DMS79 treated with DMSO at 0.1 percent for 48 hours (cell line): ENCODE measurements at regions not wholly inside any gene's neighbourhood (a gene's known extent, or its start where the extent isn't known, plus 50 kb on each side); places are given as distances from the start of the nearest gene placed in this dataset.
"Not testable (repeated sequence)": the region's sequence is repeated elsewhere in the genome, so short reads cannot be mapped to it uniquely, and the experiment has no call there.

Experiments
- DNase-seq: peaks from one replicate; lab custom pipeline; 2025; lab: John Stamatoyannopoulos, UW

- DNase-seq = no peak
Observed at GRCh38 chr15:81939604-81940440, 106.0 kb downstream of the MEX3B start.

GRCh38 chr15:81937189-81937588 is 108.6 kb downstream of the MEX3B start:
- no peak for DNase-seq

GRCh38 chr15:81930582-81931369 is 115.0 kb downstream of the MEX3B start:
- DNase-seq = no peak

- DNase-seq = no peak
Observed at GRCh38 chr15:81929557-81929956, 116.3 kb downstream of the MEX3B start.

- DNase-seq = no peak
Observed at GRCh38 chr15:81926981-81927380, 118.8 kb downstream of the MEX3B start.

- DNase-seq = peak; percentile 71
Observed at GRCh38 chr15:81924729-81925128, 121.1 kb downstream of the MEX3B start.

GRCh38 chr15:81923561-81924350 is 122.1 kb downstream of the MEX3B start:
- no peak for DNase-seq

- DNase-seq = no peak
Observed at GRCh38 chr15:81922143-81922542, 123.7 kb downstream of the MEX3B start.

GRCh38 chr15:81921163-81921562 is 124.7 kb downstream of the MEX3B start:
- no peak for DNase-seq

- DNase-seq = not testable (repeated sequence)
Observed at GRCh38 chr15:81918767-81919166, 127.1 kb downstream of the MEX3B start.

GRCh38 chr15:81916451-81916850 is 129.4 kb downstream of the MEX3B start:
- no peak for DNase-seq

GRCh38 chr15:81915990-81916389 is 129.8 kb downstream of the MEX3B start:
- no peak for DNase-seq

- peak; percentile 64 for DNase-seq
Observed at GRCh38 chr15:81914734-81915256, 131.0 kb downstream of the MEX3B start.

GRCh38 chr15:81914333-81914732 is 131.5 kb downstream of the MEX3B start:
- DNase-seq = no peak

- peak; percentile 3 for DNase-seq
Observed at GRCh38 chr15:81911022-81911971, 134.5 kb downstream of the MEX3B start.

- DNase-seq = no peak
Observed at GRCh38 chr15:81910355-81911021, 135.3 kb downstream of the MEX3B start.

- DNase-seq = no peak
Observed at GRCh38 chr15:81909011-81909358, 136.8 kb downstream of the MEX3B start.

- no peak for DNase-seq
Observed at GRCh38 chr15:81908111-81908510, 137.7 kb downstream of the MEX3B start.

- no peak for DNase-seq
Observed at GRCh38 chr15:81907521-81907920, 138.3 kb downstream of the MEX3B start.

GRCh38 chr15:81905889-81906288 is 139.9 kb downstream of the MEX3B start:
- no peak for DNase-seq

- no peak for DNase-seq
Observed at GRCh38 chr15:81901319-81901718, 144.5 kb downstream of the MEX3B start.
